Trophoblast cell (in vitro differentiated cells and primary cell): ENCODE measurements at regions not wholly inside any gene's neighbourhood (a gene's known extent, or its start where the extent isn't known, plus 50 kb on each side); places are given as distances from the start of the nearest gene placed in this dataset.

ENCODE experiments used
- DNase-seq, 2 donors: peaks; one replicate each; pipeline ENCODE4 v3.0.0-alpha.2; 2016
- H2AFZ ChIP-seq: 2 replicates; pipeline ENCODE4 v1.6.1; 2013; ENCODE audit warnings: low read length, moderate library complexity, mild to moderate bottlenecking; ENCODE audit not compliant: insufficient read depth, poor library complexity
- H2AK5ac ChIP-seq: 2 replicates; pipeline ENCODE4 v1.6.1; 2013; ENCODE audit warnings: mild to moderate bottlenecking, low read length
- H2BK120ac ChIP-seq: 2 replicates; pipeline ENCODE4 v1.6.1; 2013; ENCODE audit warnings: low read length, mild to moderate bottlenecking, moderate library complexity; ENCODE audit not compliant: insufficient read depth, poor library complexity
- H2BK12ac ChIP-seq: 2 replicates; pipeline ENCODE4 v1.6.1; 2013; ENCODE audit warnings: mild to moderate bottlenecking, low read length, moderate library complexity
- H2BK5ac ChIP-seq: 2 replicates; pipeline ENCODE4 v1.6.1; 2013; ENCODE audit warnings: low read length, low read depth, moderate library complexity, mild to moderate bottlenecking; ENCODE audit not compliant: poor library complexity
- H3K14ac ChIP-seq: 2 replicates; pipeline ENCODE4 v1.6.1; 2013; ENCODE audit warnings: mild to moderate bottlenecking, low read length
- H3K18ac ChIP-seq: 2 replicates; pipeline ENCODE4 v1.6.1; 2013; ENCODE audit warnings: mild to moderate bottlenecking, low read length
- H3K23ac ChIP-seq: 2 replicates; pipeline ENCODE4 v1.6.1; 2013; ENCODE audit warnings: low read length
- H3K27ac ChIP-seq: 2 replicates; pipeline ENCODE4 v1.5.1; 2013; ENCODE audit warnings: low read depth, mild to moderate bottlenecking, inconsistent platforms, low read length, moderate library complexity
- H3K27me3 ChIP-seq: 2 replicates; pipeline ENCODE4 v1.6.1; 2013; ENCODE audit warnings: inconsistent platforms, mild to moderate bottlenecking, low read length, moderate library complexity; ENCODE audit not compliant: insufficient read depth
- H3K36me3 ChIP-seq, 2 experiments: 1 replicate in 1 of 2; 2 replicates in 1 of 2; pipeline ENCODE4 v1.6.1; 2013; ENCODE audit warnings: low read length in 2 of 2, mild to moderate bottlenecking in 2 of 2, moderate library complexity in 1 of 2; ENCODE audit not compliant: insufficient read depth in 2 of 2, control insufficient read depth in 1 of 2
- H3K4ac ChIP-seq: 2 replicates; pipeline ENCODE4 v1.6.1; 2013; ENCODE audit warnings: low read depth, mild to moderate bottlenecking, low read length, moderate library complexity
- H3K4me1 ChIP-seq, 2 experiments: 1 replicate in 1 of 2; 2 replicates in 1 of 2; pipeline ENCODE4 v1.6.1; 2013; ENCODE audit warnings: low read length in 2 of 2, mild to moderate bottlenecking in 2 of 2, moderate library complexity in 1 of 2; ENCODE audit not compliant: insufficient read depth in 2 of 2, control insufficient read depth in 1 of 2
- H3K4me2 ChIP-seq: 2 replicates; pipeline ENCODE4 v1.6.1; 2013; ENCODE audit warnings: inconsistent platforms, mild to moderate bottlenecking, low read length, moderate library complexity
- H3K4me3 ChIP-seq: 2 replicates; pipeline ENCODE4 v1.5.1; 2013; ENCODE audit warnings: mild to moderate bottlenecking, low read depth, low read length, inconsistent platforms
- H3K79me1 ChIP-seq: one replicate; pipeline ENCODE4 v1.6.1; 2013; ENCODE audit warnings: low read length
- H3K79me2 ChIP-seq: 2 replicates; pipeline ENCODE4 v1.6.1; 2013; ENCODE audit warnings: low read length, mild to moderate bottlenecking; ENCODE audit not compliant: control insufficient read depth, insufficient read depth, poor library complexity
- H3K9ac ChIP-seq: 2 replicates; pipeline ENCODE4 v1.6.1; 2013; ENCODE audit warnings: mild to moderate bottlenecking, low read length
- H3K9me3 ChIP-seq: 2 replicates; pipeline ENCODE4 v1.6.1; 2013; ENCODE audit warnings: low read depth, mild to moderate bottlenecking, control low read depth, inconsistent platforms, low read length; ENCODE audit not compliant: insufficient read depth
- H4K12ac ChIP-seq: 2 replicates; pipeline ENCODE4 v1.6.1; 2013; ENCODE audit warnings: low read depth, mild to moderate bottlenecking, low read length, moderate library complexity
- H4K8ac ChIP-seq: 2 replicates; pipeline ENCODE4 v1.6.1; 2013; ENCODE audit warnings: low read depth, mild to moderate bottlenecking, low read length, moderate library complexity
- H4K91ac ChIP-seq: one replicate; pipeline ENCODE4 v1.6.1; 2013; ENCODE audit warnings: low read depth, mild to moderate bottlenecking, low read length, moderate library complexity
- WGBS: extraction: QIAGEN DNeasy Blood & Tissue Kit; methylation state at CpG from one replicate; pipeline ENCODE4 v1.1.7; 2013; ENCODE audit warnings: missing lambda C conversion rate; ENCODE audit not compliant: insufficient read length, insufficient coverage; ENCODE audit errors: extremely low coverage; 5-methylcytosine and 5-hydroxymethylcytosine counted together

DNA sequence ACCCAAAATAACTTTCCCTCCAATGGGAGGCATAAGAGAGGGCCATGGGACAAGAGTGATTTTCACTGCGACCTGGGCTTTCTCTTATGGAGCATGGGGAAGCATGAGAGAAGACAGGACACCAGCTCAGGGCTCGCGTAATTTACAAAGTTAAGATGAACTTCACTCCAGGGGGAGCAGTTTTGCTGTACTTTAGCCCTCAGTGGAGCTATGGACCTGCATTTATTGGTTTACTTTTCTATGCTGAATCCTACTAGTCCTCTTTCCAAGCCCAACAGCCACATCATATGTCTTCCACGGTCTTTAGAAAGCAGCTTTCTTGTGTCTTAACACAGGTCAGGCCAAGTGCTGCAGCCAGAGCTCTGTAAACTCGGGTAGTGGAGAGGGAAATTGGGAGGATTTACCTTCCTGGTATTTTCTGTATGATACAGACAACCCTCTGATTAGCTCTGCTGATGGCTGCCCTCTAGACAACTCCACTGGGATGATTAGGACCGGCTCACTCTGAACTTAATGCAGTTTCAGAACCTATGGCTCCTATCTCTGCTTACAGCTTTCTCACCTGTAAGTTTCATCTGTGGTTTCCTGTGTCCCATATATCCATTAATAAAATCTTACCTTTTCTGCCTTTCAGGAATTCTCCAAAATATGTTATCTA, 581.0 kb upstream of the RORB start:
- H3K9ac ChIP-seq = no peak overlapping the region
- no peak overlapping the region for H3K23ac ChIP-seq
- no peak overlapping the region for H3K4me3 ChIP-seq
- H3K36me3 ChIP-seq = no peaks in the 10 kb centered on the region
- H3K14ac ChIP-seq = no peak overlapping the region
- no peak overlapping the region for H3K18ac ChIP-seq
- no peaks in the 10 kb centered on the region for H3K9me3 ChIP-seq
- no peaks in the 10 kb centered on the region for H3K79me2 ChIP-seq
- H3K4me2 ChIP-seq = no peak overlapping the region
- no peak overlapping the region for H2BK5ac ChIP-seq
- no peak overlapping the region for H2AFZ ChIP-seq
- H2BK120ac ChIP-seq = no peak overlapping the region
- H3K27ac ChIP-seq = no peak overlapping the region
- no peaks in the 10 kb centered on the region for H3K4me1 ChIP-seq
- WGBS = no CpG with 5 or more reads among the region's 6 CpGs
- no peaks in the 10 kb centered on the region for H3K79me1 ChIP-seq
- H3K27me3 ChIP-seq = no peaks in the 10 kb centered on the region
- peak in 1 of 2 donors; percentile 4 for DNase-seq
- H3K4ac ChIP-seq = no peak overlapping the region
- no peak overlapping the region for H4K12ac ChIP-seq
- no peak overlapping the region for H2BK12ac ChIP-seq
- H4K91ac ChIP-seq = no peak overlapping the region
- H4K8ac ChIP-seq = no peak overlapping the region
- H2AK5ac ChIP-seq = no peak overlapping the region

DNA sequence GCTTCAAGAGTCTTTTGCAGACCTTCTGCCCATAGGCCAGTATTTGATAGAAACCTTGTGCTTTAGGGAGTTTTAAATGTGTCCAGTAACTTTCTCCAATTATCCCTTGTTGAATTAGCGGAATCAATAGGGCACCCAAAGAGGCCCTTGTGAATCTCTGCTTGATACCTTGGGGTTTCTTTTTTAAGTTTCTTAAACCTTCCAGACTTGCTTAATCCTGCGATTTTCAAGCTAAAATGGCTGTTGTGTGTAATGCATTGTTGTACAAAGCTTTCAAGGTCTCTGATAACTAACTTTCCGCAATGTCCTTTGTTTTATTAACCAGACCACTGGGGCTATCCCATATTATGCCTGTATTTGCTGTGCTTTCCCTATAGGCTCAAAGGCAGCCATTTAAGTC, 577.4 kb upstream of the RORB start:
- H3K4me1 ChIP-seq = no peaks in the 10 kb centered on the region
- no peak overlapping the region for H3K14ac ChIP-seq
- no peaks in the 10 kb centered on the region for H3K79me1 ChIP-seq
- H3K4ac ChIP-seq = no peak overlapping the region
- no peak overlapping the region for H3K4me2 ChIP-seq
- H3K4me3 ChIP-seq = no peak overlapping the region
- H3K36me3 ChIP-seq = no peaks in the 10 kb centered on the region
- no peak overlapping the region for H4K12ac ChIP-seq
- no peak for DNase-seq
- no CpG with 5 or more reads among the region's 3 CpGs for WGBS
- H3K23ac ChIP-seq = no peak overlapping the region
- H2BK12ac ChIP-seq = no peak overlapping the region
- no peak overlapping the region for H4K8ac ChIP-seq
- no peak overlapping the region for H2BK5ac ChIP-seq
- no peak overlapping the region for H2AK5ac ChIP-seq
- no peak overlapping the region for H3K18ac ChIP-seq
- H3K9me3 ChIP-seq = no peaks in the 10 kb centered on the region
- no peaks in the 10 kb centered on the region for H3K27me3 ChIP-seq
- H2BK120ac ChIP-seq = no peak overlapping the region
- H3K9ac ChIP-seq = no peak overlapping the region
- no peak overlapping the region for H4K91ac ChIP-seq
- no peaks in the 10 kb centered on the region for H3K79me2 ChIP-seq
- H2AFZ ChIP-seq = no peak overlapping the region
- H3K27ac ChIP-seq = no peak overlapping the region

DNA sequence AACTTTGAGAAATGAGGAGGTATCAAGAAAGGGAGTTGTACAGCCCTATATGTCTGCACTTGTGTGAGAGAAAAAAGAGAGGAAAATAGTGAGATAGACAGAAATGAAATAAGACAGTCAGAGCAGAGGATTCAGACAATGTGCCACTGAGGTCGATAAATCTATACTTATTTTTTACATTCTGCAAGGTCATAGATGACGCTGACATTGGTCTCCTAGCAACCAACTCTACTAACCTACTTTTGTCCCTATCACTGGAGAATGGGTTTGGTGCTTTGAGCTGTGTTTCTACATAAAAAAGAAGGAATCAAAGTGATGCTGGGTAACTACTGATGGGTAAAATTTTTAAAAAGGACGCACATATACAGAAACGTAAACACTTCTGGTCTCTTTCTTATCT, 573.3 kb upstream of the RORB start:
- Histone ChIP-seq H3K9ac (no peak overlapping the region), H3K27me3 (no peaks in the 10 kb centered on the region)

DNA sequence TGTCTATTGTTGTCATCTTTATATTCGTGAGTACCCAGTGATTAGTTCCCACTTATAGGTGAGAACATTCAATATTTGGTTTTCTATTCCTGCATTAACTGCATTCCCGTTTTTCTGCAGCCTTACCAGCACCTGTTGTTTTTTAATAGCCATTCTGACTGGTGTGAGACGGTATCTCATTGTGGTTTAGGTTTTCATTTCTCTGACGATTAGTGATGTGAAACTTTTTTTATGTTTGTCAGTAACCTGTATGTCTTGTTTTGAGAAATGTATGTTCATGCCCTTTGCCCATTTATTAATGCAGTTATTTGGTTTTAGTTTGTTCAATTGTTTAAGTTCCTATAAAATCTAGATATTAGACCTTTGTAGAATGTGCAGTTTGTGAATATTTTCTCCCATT, 546.0 kb upstream of the RORB start:
- no peaks in the 10 kb centered on the region for H3K9me3 ChIP-seq

More for the DNA sequence above, 573.3 kb upstream of the RORB start:
- no peak overlapping the region for H3K18ac ChIP-seq
- H3K4me1 ChIP-seq = no peaks in the 10 kb centered on the region
- H4K12ac ChIP-seq = no peak overlapping the region
- no peak overlapping the region for H2AFZ ChIP-seq
- no peaks in the 10 kb centered on the region for H3K9me3 ChIP-seq
- H3K4ac ChIP-seq = no peak overlapping the region
- no peak for DNase-seq
- H4K8ac ChIP-seq = no peak overlapping the region
- H3K27ac ChIP-seq = no peak overlapping the region
- no peak overlapping the region for H3K4me3 ChIP-seq
- no CpG with 5 or more reads among the region's 4 CpGs for WGBS
- no peak overlapping the region for H2AK5ac ChIP-seq
- no peak overlapping the region for H3K4me2 ChIP-seq
- no peaks in the 10 kb centered on the region for H3K79me2 ChIP-seq
- H3K36me3 ChIP-seq = no peaks in the 10 kb centered on the region
- no peaks in the 10 kb centered on the region for H3K79me1 ChIP-seq
- H3K23ac ChIP-seq = no peak overlapping the region
- H2BK120ac ChIP-seq = no peak overlapping the region
- no peak overlapping the region for H3K14ac ChIP-seq
- no peak overlapping the region for H2BK12ac ChIP-seq
- H2BK5ac ChIP-seq = no peak overlapping the region
- no peak overlapping the region for H4K91ac ChIP-seq

More for the DNA sequence above, 546.0 kb upstream of the RORB start:
- Histone ChIP-seq H3K4ac (no peak overlapping the region), H2AFZ (no peak overlapping the region), H3K4me1 (no peaks in the 10 kb centered on the region), H3K14ac (no peak overlapping the region), H3K27me3 (no peaks in the 10 kb centered on the region), H3K4me3 (no peak overlapping the region), H4K8ac (no peak overlapping the region), H3K9ac (no peak overlapping the region), H2BK5ac (no peak overlapping the region), H4K12ac (no peak overlapping the region), H3K27ac (no peak overlapping the region), H2AK5ac (no peak overlapping the region), H3K18ac (no peak overlapping the region), H3K79me2 (no peaks in the 10 kb centered on the region), H2BK12ac (no peak overlapping the region), H2BK120ac (no peak overlapping the region), H3K36me3 (no peaks in the 10 kb centered on the region), H3K4me2 (no peak overlapping the region), H3K23ac (no peak overlapping the region), H4K91ac (no peak overlapping the region), H3K79me1 (no peaks in the 10 kb centered on the region)
- no CpG with 5 or more reads among the region's 4 CpGs for WGBS
- no peak for DNase-seq
